Gastroesophageal sphincter (tissue), 4 donors: ENCODE measurements at regions not wholly inside any gene's neighbourhood (a gene's known extent, or its start where the extent isn't known, plus 50 kb on each side); places are given as distances from the start of the nearest gene placed in this dataset.

Source experiments
- ATAC-seq: fragments of 150-250 bp; one replicate; pipeline ENCODE4 v1.9.1; 2016; ENCODE audit warnings: mild to moderate bottlenecking, moderate library complexity
- H3K27ac ChIP-seq, 4 donors: fragments of 200-600 bp; sonication (generic) in 3 of 4; 1 replicate in 3 of 4; 2 replicates in 1 of 4; pipeline ENCODE4 v1.5.1; 2016 to 2019
- H3K27me3 ChIP-seq: fragments of 200-600 bp; sonication (generic); one replicate; pipeline ENCODE4 v1.5.1; 2019
- H3K36me3 ChIP-seq, 2 donors: fragments of 200-600 bp; sonication (generic); one replicate each; pipeline ENCODE4 v1.5.1; 2019; ENCODE audit warnings: control low read depth in 1 of 2
- H3K4me1 ChIP-seq, 3 donors: fragments of 200-600 bp; sonication (generic); 1 replicate in 2 of 3; 2 replicates in 1 of 3; pipeline ENCODE4 v1.5.1; 2016 to 2019; ENCODE audit warnings: control low read depth in 2 of 3
- H3K4me3 ChIP-seq, 2 donors: fragments of 200-600 bp; sonication (generic); one replicate each; pipeline ENCODE4 v1.5.1; 2019; ENCODE audit warnings: mild to moderate bottlenecking in 1 of 2, moderate library complexity in 1 of 2
- H3K9me3 ChIP-seq, 3 donors: fragments of 200-600 bp; sonication (generic); one replicate each; pipeline ENCODE4 v1.5.1; 2017 to 2019; ENCODE audit warnings: control low read depth in 2 of 3
- EP300 ChIP-seq: sonication (generic); formaldehyde crosslinking; IDR thresholded peaks from one replicate; pipeline ENCODE4 v1.6.1; 2017; ENCODE audit warnings: antibody characterized with exemption, mild to moderate bottlenecking
- POLR2A ChIP-seq, 2 donors: fragments of 450-650 bp; IDR thresholded peaks; one replicate each; pipeline ENCODE4 v1.6.1; 2017; ENCODE audit warnings: antibody characterized with exemption in 2 of 2, mild to moderate bottlenecking in 2 of 2, moderate library complexity in 1 of 2
- POLR2AphosphoS5 ChIP-seq: sonication (generic); formaldehyde crosslinking; IDR thresholded peaks from one replicate; pipeline ENCODE4 v1.6.1; 2017; ENCODE audit warnings: antibody characterized with exemption
- WGBS, 2 donors: methylation state at CpG; one replicate each; pipeline ENCODE4 v1.1.5; 2018; ENCODE audit warnings: low coverage in 1 of 2; 5-methylcytosine and 5-hydroxymethylcytosine counted together
- TF ChIP-seq, protein P1 (sequence below), 4 experiments: fragments of 200-600 bp in 2 of 4; fragments of 450-650 bp in 2 of 4; sonication (generic) in 1 of 4; IDR thresholded peaks; one replicate each; pipeline ENCODE4 v1.5.1; 2017 to 2019; ENCODE audit warnings: antibody characterized with exemption in 4 of 4, mild to moderate bottlenecking in 2 of 4, moderate library complexity in 2 of 4

GRCh38 chr3:34570916-34571705 is 772.7 kb downstream of the PDCD6IP start:
- no peak for ATAC-seq
- Histone ChIP-seq H3K9me3 (peaks cover 0 to 2% (median 0%) of the 10 kb centered on the region in 3 donors), H3K4me1 (no peaks in the 10 kb centered on the region), H3K27ac (no peak overlapping the region), H3K27me3 (no peaks in the 10 kb centered on the region), H3K36me3 (no peaks in the 10 kb centered on the region), H3K4me3 (no peak overlapping the region)
- 77 to 78% methylated on average over 4 of the region's 4 CpGs for WGBS, 2 donors
- TF ChIP-seq POLR2A (IDR thresholded peaks at IDR 0.05): no peak
- TF ChIP-seq EP300: no peak
- TF ChIP-seq POLR2AphosphoS5: no peak
- TF ChIP-seq, protein P1, sequence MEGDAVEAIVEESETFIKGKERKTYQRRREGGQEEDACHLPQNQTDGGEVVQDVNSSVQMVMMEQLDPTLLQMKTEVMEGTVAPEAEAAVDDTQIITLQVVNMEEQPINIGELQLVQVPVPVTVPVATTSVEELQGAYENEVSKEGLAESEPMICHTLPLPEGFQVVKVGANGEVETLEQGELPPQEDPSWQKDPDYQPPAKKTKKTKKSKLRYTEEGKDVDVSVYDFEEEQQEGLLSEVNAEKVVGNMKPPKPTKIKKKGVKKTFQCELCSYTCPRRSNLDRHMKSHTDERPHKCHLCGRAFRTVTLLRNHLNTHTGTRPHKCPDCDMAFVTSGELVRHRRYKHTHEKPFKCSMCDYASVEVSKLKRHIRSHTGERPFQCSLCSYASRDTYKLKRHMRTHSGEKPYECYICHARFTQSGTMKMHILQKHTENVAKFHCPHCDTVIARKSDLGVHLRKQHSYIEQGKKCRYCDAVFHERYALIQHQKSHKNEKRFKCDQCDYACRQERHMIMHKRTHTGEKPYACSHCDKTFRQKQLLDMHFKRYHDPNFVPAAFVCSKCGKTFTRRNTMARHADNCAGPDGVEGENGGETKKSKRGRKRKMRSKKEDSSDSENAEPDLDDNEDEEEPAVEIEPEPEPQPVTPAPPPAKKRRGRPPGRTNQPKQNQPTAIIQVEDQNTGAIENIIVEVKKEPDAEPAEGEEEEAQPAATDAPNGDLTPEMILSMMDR (IDR thresholded peaks at IDR 0.05): no peak

DNA sequence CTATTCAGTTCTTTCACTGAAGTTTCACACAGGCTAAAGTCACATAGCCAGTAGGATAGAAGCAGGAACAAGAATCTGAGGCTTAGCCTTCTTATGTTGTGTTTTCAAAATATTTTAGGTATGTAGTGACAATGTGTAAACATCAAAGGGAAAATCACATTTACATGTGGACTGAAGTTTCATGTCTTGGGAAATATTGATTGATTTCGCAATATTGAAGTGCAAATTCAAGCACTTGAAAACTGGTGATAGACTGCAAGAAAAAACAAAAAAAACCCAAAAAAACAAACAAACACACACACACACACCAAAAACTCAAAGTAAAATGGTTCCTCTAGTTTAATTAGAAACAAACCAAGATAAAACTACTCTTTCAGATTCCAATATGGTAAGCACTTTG is 773.3 kb downstream of the PDCD6IP start:
- TF ChIP-seq EP300 (no peak), POLR2A (IDR thresholded peaks at IDR 0.05) (no peak), POLR2AphosphoS5 (no peak)
- TF ChIP-seq, protein P1 (IDR thresholded peaks at IDR 0.05): no peak
- no peaks in the 10 kb centered on the region for H3K4me1 ChIP-seq
- H3K27me3 ChIP-seq: no peaks in the 10 kb centered on the region
- H3K9me3 ChIP-seq: no peaks in the 10 kb centered on the region
- H3K36me3 ChIP-seq: no peaks in the 10 kb centered on the region
- WGBS, 2 donors: 100% methylated on average over 1 of the region's 1 CpG
- no peak for ATAC-seq
- no peak overlapping the region for H3K4me3 ChIP-seq
- H3K27ac ChIP-seq: no peak overlapping the region

- Histone ChIP-seq H3K27ac (no peak overlapping the region), H3K4me3 (no peak overlapping the region), H3K36me3 (no peaks in the 10 kb centered on the region), H3K9me3 (no peaks in the 10 kb centered on the region), H3K4me1 (no peaks in the 10 kb centered on the region), H3K27me3 (no peaks in the 10 kb centered on the region)
- 66 to 86% methylated on average over 1 to 3 of the region's 3 CpGs for WGBS, 2 donors
- TF ChIP-seq POLR2AphosphoS5 (no peak), POLR2A (IDR thresholded peaks at IDR 0.05) (no peak), EP300 (no peak)
- TF ChIP-seq, protein P1 (IDR thresholded peaks at IDR 0.05): no peak
- ATAC-seq: no peak
Measured at GRCh38 chr3:34575776-34576175, 777.3 kb downstream of the PDCD6IP start.

GRCh38 chr3:34582055-34582454 is 783.6 kb downstream of the PDCD6IP start:
- Histone ChIP-seq H3K36me3 (no peaks in the 10 kb centered on the region), H3K4me1 (no peaks in the 10 kb centered on the region), H3K27me3 (no peaks in the 10 kb centered on the region), H3K27ac (no peak overlapping the region), H3K9me3 (peaks cover 0 to 7% (median 0%) of the 10 kb centered on the region in 3 donors), H3K4me3 (no peak overlapping the region)
- ATAC-seq: no peak
- TF ChIP-seq POLR2A (IDR thresholded peaks at IDR 0.05) (no peak), EP300 (no peak), POLR2AphosphoS5 (no peak)
- TF ChIP-seq, protein P1 (IDR thresholded peaks at IDR 0.05): no peak

DNA sequence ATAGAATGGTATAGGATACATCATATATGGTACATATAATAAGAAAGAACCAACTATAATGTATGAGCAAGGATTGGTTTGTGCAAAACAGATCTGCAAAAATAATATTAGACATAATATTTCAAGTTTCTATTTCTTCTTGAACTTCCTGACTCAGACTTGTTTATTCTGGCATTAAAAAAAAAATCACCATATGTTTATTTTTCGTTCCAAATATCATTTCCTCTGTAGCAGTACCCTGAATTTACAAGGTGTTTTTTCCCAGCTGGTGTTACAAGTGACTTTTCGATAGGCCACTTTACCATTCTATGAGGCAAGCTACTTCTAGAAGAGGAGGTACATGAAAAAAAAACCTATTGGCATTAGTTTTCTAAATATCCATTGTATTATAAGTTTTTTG is 785.0 kb downstream of the PDCD6IP start:
- H3K4me3 ChIP-seq: no peak overlapping the region
- TF ChIP-seq POLR2A (IDR thresholded peaks at IDR 0.05) (no peak), EP300 (no peak), POLR2AphosphoS5 (no peak)
- TF ChIP-seq, protein P1 (IDR thresholded peaks at IDR 0.05): no peak
- no peaks in the 10 kb centered on the region for H3K36me3 ChIP-seq
- no peaks in the 10 kb centered on the region for H3K27me3 ChIP-seq
- WGBS, 2 donors: 55 to 61% methylated on average over 1 to 2 of the region's 2 CpGs
- no peak overlapping the region for H3K27ac ChIP-seq
- no peak for ATAC-seq
- no peaks in the 10 kb centered on the region for H3K4me1 ChIP-seq
- H3K9me3 ChIP-seq: peaks cover 0 to 15% (median 0%) of the 10 kb centered on the region in 3 donors
